GM12891 (cell line): ENCODE measurements at regions not wholly inside any gene's neighbourhood (a gene's known extent, or its start where the extent isn't known, plus 50 kb on each side); places are given as distances from the start of the nearest gene placed in this dataset.
A peak's percentile ranks its signal among the peaks of the same experiment; 100 is the strongest.
"Not testable (repeated sequence)": the region's sequence is repeated elsewhere in the genome, so short reads cannot be mapped to it uniquely, and the experiment has no call there.

Experiments
- DNase-seq: peaks from one replicate; pipeline ENCODE4 v3.0.0; 2011; ENCODE audit warnings: low spot score; ENCODE audit not compliant: insufficient read length
- FAIRE-seq: peaks from 2 replicates; lab custom pipeline; 2011; peaks lifted over from hg19 to GRCh38; lab: Jason Lieb, UNC
- PAX5 ChIP-seq: IDR thresholded peaks from 2 replicates; pipeline ENCODE4 v1.6.1; 2011; ENCODE audit warnings: low read length, moderate library complexity, mild to moderate bottlenecking; ENCODE audit not compliant: insufficient read depth, severe bottlenecking
- POLR2A ChIP-seq: IDR thresholded peaks from 2 replicates; pipeline ENCODE4 v1.6.1; 2011; ENCODE audit warnings: low read depth, low read length, control low read depth
- POLR2AphosphoS5 ChIP-seq: IDR thresholded peaks from 2 replicates; pipeline ENCODE4 v1.6.1; 2011; ENCODE audit warnings: low read depth, low read length, control low read depth
- POU2F2 ChIP-seq: IDR thresholded peaks from 2 replicates; pipeline ENCODE4 v1.6.1; 2011; ENCODE audit warnings: low read depth, mild to moderate bottlenecking, control low read depth, low read length, moderate library complexity
- SPI1 ChIP-seq: IDR thresholded peaks from 2 replicates; pipeline ENCODE4 v1.6.1; 2011; ENCODE audit warnings: low read depth, low read length, control low read depth
- TAF1 ChIP-seq: IDR thresholded peaks from 2 replicates; pipeline ENCODE4 v1.6.1; 2011; ENCODE audit warnings: low read depth, low read length, control low read depth

DNA sequence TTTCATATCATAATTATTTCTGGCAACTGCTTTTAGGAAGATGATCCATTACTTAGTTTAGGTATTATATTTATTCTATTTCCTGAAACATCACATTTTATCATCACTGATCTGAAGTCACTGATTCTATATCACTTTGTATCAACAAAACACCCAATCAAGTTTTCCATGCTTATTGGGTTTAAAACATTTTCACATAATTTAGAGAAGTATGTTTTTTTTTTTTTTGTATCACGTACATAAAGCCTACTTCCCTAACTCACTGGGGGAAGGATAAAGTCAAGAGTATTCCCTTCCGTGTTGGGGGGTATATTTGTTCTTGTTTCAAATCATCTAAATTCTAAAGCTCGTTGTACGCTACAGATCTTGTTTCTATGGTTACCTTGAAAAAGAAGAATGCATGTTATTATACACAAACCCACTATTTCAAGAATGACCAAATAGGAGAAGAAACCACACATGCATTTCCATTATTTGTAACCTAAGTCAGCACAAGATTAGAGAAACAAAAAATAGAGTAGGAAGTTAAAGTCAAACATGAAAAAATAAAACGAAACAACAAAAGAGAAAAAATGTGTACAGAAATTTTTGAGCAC lies 637.2 kb upstream of the MIR17HG start:
- DNase-seq = no peak
- no peak for FAIRE-seq
- TF ChIP-seq SPI1 (no peak), POU2F2 (no peak), POLR2AphosphoS5 (no peak), PAX5 (no peak), TAF1 (no peak), POLR2A (no peak)

DNA sequence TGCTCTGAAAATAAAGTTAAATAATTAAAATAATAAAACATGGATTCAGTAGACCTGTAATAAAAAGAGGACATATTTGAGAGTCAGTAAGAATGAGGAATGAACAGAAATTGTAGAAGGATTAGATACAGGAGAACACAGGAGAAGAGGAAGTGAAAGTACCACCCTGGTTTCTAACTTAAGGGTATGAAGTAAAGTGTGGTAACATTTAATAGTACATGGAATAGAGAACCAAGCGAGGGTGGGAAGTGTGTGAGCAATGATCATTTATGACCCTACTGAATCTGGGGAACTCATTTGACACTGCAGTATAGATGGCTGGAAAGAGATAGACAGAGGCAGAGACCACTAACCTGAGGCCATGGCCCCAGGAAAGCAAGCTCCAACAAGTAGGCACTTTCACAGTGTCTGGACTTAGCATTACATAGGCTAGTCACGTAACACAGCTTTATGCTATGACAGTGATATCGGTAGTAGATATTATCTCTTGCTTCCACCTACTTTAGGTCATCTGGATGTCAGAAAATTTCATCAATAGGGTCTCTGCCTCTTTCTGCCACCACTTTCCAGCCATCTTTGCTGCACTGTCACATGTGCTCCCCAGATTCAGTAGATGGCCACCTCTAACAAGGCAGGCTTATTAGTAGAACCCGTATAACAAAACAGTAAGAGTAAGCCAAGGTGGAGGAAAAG lies 633.9 kb upstream of the MIR17HG start:
- TF ChIP-seq SPI1 (peak; percentile 58; the same call in 1 of the 2 replicates), POU2F2 (no peak), POLR2A (no peak), PAX5 (no peak)

GRCh38 chr13:90715485-90715884 lies 632.0 kb upstream of the MIR17HG start:
- DNase-seq (no peak), FAIRE-seq (no peak)
- TF ChIP-seq POLR2AphosphoS5 (no peak), TAF1 (no peak), POLR2A (no peak), POU2F2 (no peak), PAX5 (no peak), SPI1 (no peak)

More for the DNA sequence above, 633.9 kb upstream of the MIR17HG start:
- FAIRE-seq (no peak), DNase-seq (no peak)

DNA sequence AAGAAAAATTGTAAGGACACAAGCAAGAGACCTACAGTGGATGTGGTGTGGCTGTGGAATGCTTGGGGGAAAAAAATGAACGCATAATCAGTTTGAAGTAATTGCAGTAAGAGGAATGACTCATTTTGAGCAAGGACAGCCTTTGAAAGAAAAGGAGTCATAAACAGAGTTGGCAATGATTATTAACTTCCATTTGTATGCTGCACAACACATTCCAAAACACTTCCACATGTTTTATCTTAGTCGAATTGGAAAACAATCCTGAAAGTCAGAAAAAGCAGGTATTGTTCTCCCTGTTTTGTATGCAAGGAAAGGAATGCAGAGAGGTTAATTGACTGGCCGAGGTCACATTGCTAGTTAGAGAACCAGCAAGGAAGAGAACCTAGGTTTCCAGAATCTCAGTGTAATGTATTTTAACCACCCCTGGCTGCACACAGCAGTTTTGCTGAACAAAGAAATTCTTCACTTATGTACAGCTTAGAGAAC lies 630.0 kb upstream of the MIR17HG start:
- DNase-seq (no peak), FAIRE-seq (no peak)
- TF ChIP-seq TAF1 = no peak
- no peak for TF ChIP-seq POU2F2
- no peak for TF ChIP-seq POLR2A
- TF ChIP-seq PAX5 = no peak
- no peak for TF ChIP-seq POLR2AphosphoS5

DNA sequence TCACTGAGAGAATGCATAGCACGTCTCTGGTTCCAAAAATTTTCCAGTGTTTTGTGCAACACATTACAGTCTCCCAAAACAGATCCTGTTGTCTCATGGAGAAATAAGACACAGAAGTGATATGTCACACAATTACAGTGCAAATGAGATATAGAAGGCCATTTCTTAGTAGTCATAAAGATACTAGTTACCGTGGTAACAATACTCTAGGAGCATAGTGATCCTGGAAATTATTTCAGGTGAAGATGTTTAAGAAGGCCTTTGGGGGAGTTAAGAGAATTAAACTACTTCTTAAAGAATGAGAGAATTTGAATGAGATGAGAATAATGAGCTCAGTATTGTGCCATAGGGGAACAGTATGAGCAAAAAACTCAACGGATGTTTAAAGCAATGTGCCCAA lies 628.0 kb upstream of the MIR17HG start:
- no peak for TF ChIP-seq TAF1
- no peak for TF ChIP-seq POLR2A
- no peak for TF ChIP-seq POLR2AphosphoS5
- TF ChIP-seq POU2F2 = no peak
- no peak for TF ChIP-seq PAX5
- TF ChIP-seq SPI1 = no peak
- no peak for DNase-seq
- FAIRE-seq = no peak

DNA sequence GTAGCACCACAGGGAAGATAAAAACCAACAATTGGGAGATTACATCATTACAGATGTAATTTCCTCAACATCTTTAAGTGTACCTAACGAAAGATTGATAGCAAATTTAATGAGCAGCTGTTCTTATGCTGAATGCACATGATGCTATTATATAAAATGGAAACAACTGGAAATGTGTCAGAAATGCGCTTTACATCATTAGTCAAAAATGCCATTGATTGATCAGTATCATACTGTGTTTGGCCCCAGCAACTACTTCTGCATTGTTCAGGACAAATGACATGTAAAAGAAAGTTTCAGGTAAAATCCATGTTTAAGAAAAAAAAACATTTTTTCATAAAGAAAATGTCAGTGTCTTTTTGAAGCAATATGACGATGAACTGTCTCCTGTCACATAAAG lies 625.5 kb upstream of the MIR17HG start:
- DNase-seq (no peak), FAIRE-seq (no peak)
- TF ChIP-seq PAX5 (no peak), POLR2A (no peak), POLR2AphosphoS5 (no peak), SPI1 (no peak), POU2F2 (no peak), TAF1 (no peak)

DNA sequence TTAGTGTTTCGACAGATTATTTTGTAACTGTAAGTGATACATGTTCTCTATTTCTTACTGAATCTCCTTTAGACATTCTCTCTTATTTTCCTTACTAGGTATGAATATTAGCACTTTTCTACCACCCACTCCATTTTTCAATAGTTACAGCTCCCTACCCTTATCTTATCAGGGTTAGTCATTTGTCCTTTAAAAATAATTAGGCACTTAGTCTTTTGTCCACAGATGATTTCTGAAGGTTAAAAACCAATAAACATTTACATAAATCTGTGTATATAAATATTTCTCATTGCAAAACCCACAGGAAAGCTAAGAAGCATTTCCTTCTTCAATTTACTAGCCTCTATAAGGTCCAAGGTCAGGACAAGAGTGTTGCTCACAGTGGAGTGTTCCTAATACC lies 624.1 kb upstream of the MIR17HG start:
- DNase-seq (no peak), FAIRE-seq (no peak)
- TF ChIP-seq POU2F2 (no peak), POLR2A (no peak), SPI1 (no peak), TAF1 (no peak), PAX5 (no peak), POLR2AphosphoS5 (no peak)

GRCh38 chr13:90726375-90726774 lies 621.1 kb upstream of the MIR17HG start:
- DNase-seq (no peak), FAIRE-seq (no peak)
- TF ChIP-seq POU2F2 = no peak
- TF ChIP-seq PAX5 = no peak
- TF ChIP-seq SPI1 = no peak
- no peak for TF ChIP-seq POLR2AphosphoS5
- TF ChIP-seq TAF1 = no peak
- no peak for TF ChIP-seq POLR2A

DNA sequence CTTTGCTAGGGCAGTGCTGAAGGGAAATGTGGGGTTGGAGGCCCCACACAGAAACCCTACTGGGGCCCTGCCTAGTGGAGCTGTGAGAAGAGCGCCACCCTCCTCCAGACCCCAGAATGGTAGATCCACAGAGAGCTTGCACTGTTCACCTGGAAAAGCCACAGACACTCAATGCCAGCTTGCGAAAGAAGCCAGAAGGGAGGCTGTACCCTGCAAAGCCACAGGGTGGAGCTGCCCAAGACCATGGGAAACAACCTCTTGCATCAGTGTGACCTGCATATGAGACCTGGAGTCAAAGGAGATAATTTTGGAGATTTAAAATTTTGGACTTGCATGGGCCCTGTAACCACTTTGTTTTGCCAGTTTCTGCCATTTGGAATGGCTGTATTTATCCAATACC lies 615.4 kb upstream of the MIR17HG start:
- no peak for DNase-seq
- no peak for FAIRE-seq
- no peak for TF ChIP-seq PAX5
- TF ChIP-seq POU2F2 = no peak
- no peak for TF ChIP-seq POLR2AphosphoS5
- TF ChIP-seq SPI1 = no peak
- TF ChIP-seq POLR2A = no peak
- no peak for TF ChIP-seq TAF1

GRCh38 chr13:90734497-90734896 lies 613.0 kb upstream of the MIR17HG start:
- not testable (repeated sequence) for FAIRE-seq, DNase-seq
